ENCODE measurements at regions not wholly inside any gene's neighbourhood (a gene's known extent, or its start where the extent isn't known, plus 50 kb on each side); places are given as distances from the start of the nearest gene placed in this dataset.

- DNase-seq (ENCODE audit: low read depth, low spot score) (no peak), FAIRE-seq (no peak), ATAC-seq (no peak)
- H3K9ac ChIP-seq (ENCODE audit: control insufficient read depth, insufficient read depth, low read length), result no peak overlapping the region
- no peak overlapping the region for H3K4me3 ChIP-seq
- H3K9me3 ChIP-seq (replicated peaks; ENCODE audit: control insufficient read depth, insufficient read depth, low read length), result no peaks in the 10 kb centered on the region
- H3K4me1 ChIP-seq (ENCODE audit: control insufficient read depth, insufficient read depth, low read length), result no peaks in the 10 kb centered on the region
- H3K4me2 ChIP-seq (ENCODE audit: control insufficient read depth, insufficient read depth), result no peak overlapping the region
- POLR2A ChIA-PET, result no interaction called here
- BruUV-seq (replicated peaks), result no TSS peak
- CTCF ChIA-PET, result no interaction called here
- H3K36me3 ChIP-seq (ENCODE audit: control insufficient read depth in 2 of 2, insufficient read depth in 2 of 2, low read length in 1 of 2), result no peaks in the 10 kb centered on the region
- H3K79me2 ChIP-seq (ENCODE audit: control insufficient read depth, insufficient read depth, low read length), result no peaks in the 10 kb centered on the region
- intact Hi-C loops (cut with micrococcal nuclease; ENCODE audit: unreplicated experiment) (no loop called here), in situ Hi-C loops (cut with MboI) (no loop called here)
- H3K27me3 ChIP-seq (replicated peaks in 1 of 2; ENCODE audit: control insufficient read depth in 2 of 2, insufficient read depth in 2 of 2, low read length in 1 of 2), result no peaks in the 10 kb centered on the region
- RAD21 ChIA-PET (ENCODE audit: unreplicated experiment), result no interaction called here
- 0% methylated on average over 2 of the region's 2 CpGs for WGBS (ENCODE audit: insufficient coverage, insufficient replicate concordance, low lambda C conversion rate, missing lambda C conversion rate)
- no peaks in the 10 kb centered on the region; the same call in 1 of the 2 replicates for H4K20me1 ChIP-seq (ENCODE audit: control insufficient read depth, insufficient read depth)
- SMC1A ChIA-PET (ENCODE audit: uncharacterized antibody, unreplicated experiment), result no interaction called here
- no peak overlapping the region for H3K27ac ChIP-seq (ENCODE audit: control insufficient read depth, insufficient read depth)
- H2AFZ ChIP-seq (ENCODE audit: control insufficient read depth, low read depth, low read length), result no peak overlapping the region
- TF ChIP-seq NFYA (IDR thresholded peaks at IDR 0.05; ENCODE audit: borderline replicate concordance, low read depth, low read length) (no peak), ZNF24 (IDR thresholded peaks at IDR 0.05) (no peak), GATAD2B (conservative IDR thresholded peaks at IDR 0.05; ENCODE audit: low read depth) (no peak), HCFC1 (IDR thresholded peaks at IDR 0.05; ENCODE audit: low read length) (no peak), STAT1 (conservative IDR thresholded peaks at IDR 0.05) (no peak), LARP7 (IDR thresholded peaks at IDR 0.05) (no peak), SUPT20H (IDR thresholded peaks at IDR 0.05; ENCODE audit: borderline replicate concordance, control insufficient read depth, low read depth, low read length) (no peak), HSF1 (IDR thresholded peaks at IDR 0.05; ENCODE audit: low read depth, low read length) (no peak), IKZF1 (conservative IDR thresholded peaks at IDR 0.05) (no peak), SP1 (IDR thresholded peaks at IDR 0.05; ENCODE audit: low read depth, low read length) (no peak), SPI1 (IDR thresholded peaks at IDR 0.05; ENCODE audit: borderline replicate concordance, insufficient read depth, low read depth, low read length) (no peak), SMARCA5 (IDR thresholded peaks at IDR 0.05) (no peak), IRF4 (IDR thresholded peaks at IDR 0.05; ENCODE audit: low read depth, low read length) (no peak), MEF2B (IDR thresholded peaks at IDR 0.05; ENCODE audit: partially characterized antibody, poor library complexity, severe bottlenecking) (no peak), RAD51 (IDR thresholded peaks at IDR 0.05) (no peak)
- TF ChIP-seq, protein P1, sequence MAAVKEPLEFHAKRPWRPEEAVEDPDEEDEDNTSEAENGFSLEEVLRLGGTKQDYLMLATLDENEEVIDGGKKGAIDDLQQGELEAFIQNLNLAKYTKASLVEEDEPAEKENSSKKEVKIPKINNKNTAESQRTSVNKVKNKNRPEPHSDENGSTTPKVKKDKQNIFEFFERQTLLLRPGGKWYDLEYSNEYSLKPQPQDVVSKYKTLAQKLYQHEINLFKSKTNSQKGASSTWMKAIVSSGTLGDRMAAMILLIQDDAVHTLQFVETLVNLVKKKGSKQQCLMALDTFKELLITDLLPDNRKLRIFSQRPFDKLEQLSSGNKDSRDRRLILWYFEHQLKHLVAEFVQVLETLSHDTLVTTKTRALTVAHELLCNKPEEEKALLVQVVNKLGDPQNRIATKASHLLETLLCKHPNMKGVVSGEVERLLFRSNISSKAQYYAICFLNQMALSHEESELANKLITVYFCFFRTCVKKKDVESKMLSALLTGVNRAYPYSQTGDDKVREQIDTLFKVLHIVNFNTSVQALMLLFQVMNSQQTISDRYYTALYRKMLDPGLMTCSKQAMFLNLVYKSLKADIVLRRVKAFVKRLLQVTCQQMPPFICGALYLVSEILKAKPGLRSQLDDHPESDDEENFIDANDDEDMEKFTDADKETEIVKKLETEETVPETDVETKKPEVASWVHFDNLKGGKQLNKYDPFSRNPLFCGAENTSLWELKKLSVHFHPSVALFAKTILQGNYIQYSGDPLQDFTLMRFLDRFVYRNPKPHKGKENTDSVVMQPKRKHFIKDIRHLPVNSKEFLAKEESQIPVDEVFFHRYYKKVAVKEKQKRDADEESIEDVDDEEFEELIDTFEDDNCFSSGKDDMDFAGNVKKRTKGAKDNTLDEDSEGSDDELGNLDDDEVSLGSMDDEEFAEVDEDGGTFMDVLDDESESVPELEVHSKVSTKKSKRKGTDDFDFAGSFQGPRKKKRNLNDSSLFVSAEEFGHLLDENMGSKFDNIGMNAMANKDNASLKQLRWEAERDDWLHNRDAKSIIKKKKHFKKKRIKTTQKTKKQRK (IDR thresholded peaks at IDR 0.05; ENCODE audit: low read depth, low read length), result no peak
- TF ChIP-seq, protein P2, sequence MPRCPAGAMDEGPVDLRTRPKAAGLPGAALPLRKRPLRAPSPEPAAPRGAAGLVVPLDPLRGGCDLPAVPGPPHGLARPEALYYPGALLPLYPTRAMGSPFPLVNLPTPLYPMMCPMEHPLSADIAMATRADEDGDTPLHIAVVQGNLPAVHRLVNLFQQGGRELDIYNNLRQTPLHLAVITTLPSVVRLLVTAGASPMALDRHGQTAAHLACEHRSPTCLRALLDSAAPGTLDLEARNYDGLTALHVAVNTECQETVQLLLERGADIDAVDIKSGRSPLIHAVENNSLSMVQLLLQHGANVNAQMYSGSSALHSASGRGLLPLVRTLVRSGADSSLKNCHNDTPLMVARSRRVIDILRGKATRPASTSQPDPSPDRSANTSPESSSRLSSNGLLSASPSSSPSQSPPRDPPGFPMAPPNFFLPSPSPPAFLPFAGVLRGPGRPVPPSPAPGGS (IDR thresholded peaks at IDR 0.05; ENCODE audit: borderline replicate concordance, insufficient read depth, low read depth, low read length, poor library complexity, severe bottlenecking), result no peak
Observed at GRCh38 chr1:215423288-215423687, 143.8 kb upstream of the KCTD3 start.
